GM19043 (cell line): ENCODE measurements at regions not wholly inside any gene's neighbourhood (a gene's known extent, or its start where the extent isn't known, plus 50 kb on each side); places are given as distances from the start of the nearest gene placed in this dataset.

Experiments used
- ATAC-seq: cut with Tn5 transposase; IDR thresholded peaks from one replicate; pipeline ENCODE4 v1.9.1; 2021; ENCODE audit warnings: low read depth; ENCODE audit not compliant: unreplicated experiment

- no peak for ATAC-seq
These were observed 338.0 kb downstream of the LMO4 start for GRCh38 chr1:87666681-87667080.

- no peak for ATAC-seq
These were observed 341.0 kb downstream of the LMO4 start for GRCh38 chr1:87669674-87670073.

GRCh38 chr1:87673309-87673708 is 344.6 kb downstream of the LMO4 start:
- ATAC-seq = no peak

GRCh38 chr1:87673748-87674147 is 345.1 kb downstream of the LMO4 start:
- ATAC-seq = no peak

GRCh38 chr1:87674791-87675190 is 346.1 kb downstream of the LMO4 start:
- ATAC-seq = no peak

- ATAC-seq = no peak
These were observed 349.6 kb downstream of the LMO4 start for GRCh38 chr1:87678266-87678665.

- no peak for ATAC-seq
These were observed 353.9 kb downstream of the LMO4 start for GRCh38 chr1:87682565-87682964.

GRCh38 chr1:87683196-87683956 is 354.7 kb downstream of the LMO4 start:
- no peak for ATAC-seq

GRCh38 chr1:87684194-87684593 is 355.5 kb downstream of the LMO4 start:
- ATAC-seq = no peak

- no peak for ATAC-seq
These were observed 356.1 kb downstream of the LMO4 start for GRCh38 chr1:87684713-87685205.

GRCh38 chr1:87685311-87686135 is 356.8 kb downstream of the LMO4 start:
- ATAC-seq = no peak

GRCh38 chr1:87686136-87686495 is 357.4 kb downstream of the LMO4 start:
- ATAC-seq = no peak

- ATAC-seq = no peak
These were observed 358.0 kb downstream of the LMO4 start for GRCh38 chr1:87686671-87687070.

GRCh38 chr1:87688136-87688535 is 359.5 kb downstream of the LMO4 start:
- no peak for ATAC-seq

- ATAC-seq = no peak
These were observed 360.8 kb downstream of the LMO4 start for GRCh38 chr1:87689487-87689886.

GRCh38 chr1:87696483-87696882 is 367.8 kb downstream of the LMO4 start:
- ATAC-seq = no peak

- ATAC-seq = no peak
These were observed 373.8 kb downstream of the LMO4 start for GRCh38 chr1:87702455-87702854.

- ATAC-seq = no peak
These were observed 376.6 kb downstream of the LMO4 start for GRCh38 chr1:87705233-87705632.

- ATAC-seq = no peak
These were observed 377.5 kb downstream of the LMO4 start for GRCh38 chr1:87706203-87706602.

- no peak for ATAC-seq
These were observed 378.1 kb downstream of the LMO4 start for GRCh38 chr1:87706779-87707228.

GRCh38 chr1:87707411-87707810 is 378.7 kb downstream of the LMO4 start:
- ATAC-seq = no peak
